GM19395 (cell line): ENCODE measurements at regions not wholly inside any gene's neighbourhood (a gene's known extent, or its start where the extent isn't known, plus 50 kb on each side); places are given as distances from the start of the nearest gene placed in this dataset.
"Not testable (repeated sequence)": the region's sequence is repeated elsewhere in the genome, so short reads cannot be mapped to it uniquely, and the experiment has no call there.

ENCODE experiments used
- ATAC-seq: cut with Tn5 transposase; IDR thresholded peaks from one replicate; pipeline ENCODE4 v1.9.1; 2021; ENCODE audit warnings: mild to moderate bottlenecking, moderate library complexity; ENCODE audit not compliant: unreplicated experiment

- no peak for ATAC-seq
These were observed 1058.4 kb downstream of the SORCS1 start for GRCh38 chr10:106106114-106106513.

- no peak for ATAC-seq
These were observed 1074.7 kb downstream of the SORCS1 start for GRCh38 chr10:106089855-106090254.

GRCh38 chr10:106086391-106086790 lies 1078.1 kb downstream of the SORCS1 start:
- no peak for ATAC-seq

GRCh38 chr10:106083572-106083971 lies 1080.9 kb downstream of the SORCS1 start:
- ATAC-seq, result no peak

GRCh38 chr10:106082865-106083264 lies 1081.6 kb downstream of the SORCS1 start:
- no peak for ATAC-seq

- ATAC-seq, result no peak
These were observed 1085.5 kb downstream of the SORCS1 start for GRCh38 chr10:106078895-106079576.

GRCh38 chr10:106076496-106076895 lies 1088.0 kb downstream of the SORCS1 start:
- no peak for ATAC-seq

- no peak for ATAC-seq
These were observed 1111.4 kb downstream of the SORCS1 start for GRCh38 chr10:106053061-106053460.

GRCh38 chr10:106044503-106044902 lies 1120.0 kb downstream of the SORCS1 start:
- no peak for ATAC-seq

GRCh38 chr10:106043863-106044262 lies 1120.6 kb downstream of the SORCS1 start:
- no peak for ATAC-seq

- ATAC-seq, result no peak
These were observed 1126.3 kb downstream of the SORCS1 start for GRCh38 chr10:106038246-106038645.

GRCh38 chr10:106033065-106033464 lies 1131.4 kb downstream of the SORCS1 start:
- no peak for ATAC-seq

- no peak for ATAC-seq
These were observed 1132.0 kb downstream of the SORCS1 start for GRCh38 chr10:106032450-106033002.

- no peak for ATAC-seq
These were observed 1137.3 kb downstream of the SORCS1 start for GRCh38 chr10:106027240-106027639.

- no peak for ATAC-seq
These were observed 1139.2 kb downstream of the SORCS1 start for GRCh38 chr10:106025208-106025811.

- no peak for ATAC-seq
These were observed 1141.2 kb downstream of the SORCS1 start for GRCh38 chr10:106023329-106023728.

GRCh38 chr10:106019559-106019958 lies 1144.9 kb downstream of the SORCS1 start:
- ATAC-seq, result not testable (repeated sequence)

GRCh38 chr10:106015369-106016199 lies 1148.9 kb downstream of the SORCS1 start:
- not testable (repeated sequence) for ATAC-seq

GRCh38 chr10:106011250-106011649 lies 1153.3 kb downstream of the SORCS1 start:
- ATAC-seq, result no peak

GRCh38 chr10:106000721-106001120 lies 1163.8 kb downstream of the SORCS1 start:
- no peak for ATAC-seq

- no peak for ATAC-seq
These were observed 1170.9 kb downstream of the SORCS1 start for GRCh38 chr10:105993609-105994008.
